ENCODE measurements at regions not wholly inside any gene's neighbourhood (a gene's known extent, or its start where the extent isn't known, plus 50 kb on each side); places are given as distances from the start of the nearest gene placed in this dataset.

GRCh38 chr9:14560194-14560593, 133.0 kb downstream of the ZDHHC21 start:
- DNase-seq: no peak

GRCh38 chr9:14554886-14555285, 138.3 kb downstream of the ZDHHC21 start:
- DNase-seq: peak; percentile 83

DNA sequence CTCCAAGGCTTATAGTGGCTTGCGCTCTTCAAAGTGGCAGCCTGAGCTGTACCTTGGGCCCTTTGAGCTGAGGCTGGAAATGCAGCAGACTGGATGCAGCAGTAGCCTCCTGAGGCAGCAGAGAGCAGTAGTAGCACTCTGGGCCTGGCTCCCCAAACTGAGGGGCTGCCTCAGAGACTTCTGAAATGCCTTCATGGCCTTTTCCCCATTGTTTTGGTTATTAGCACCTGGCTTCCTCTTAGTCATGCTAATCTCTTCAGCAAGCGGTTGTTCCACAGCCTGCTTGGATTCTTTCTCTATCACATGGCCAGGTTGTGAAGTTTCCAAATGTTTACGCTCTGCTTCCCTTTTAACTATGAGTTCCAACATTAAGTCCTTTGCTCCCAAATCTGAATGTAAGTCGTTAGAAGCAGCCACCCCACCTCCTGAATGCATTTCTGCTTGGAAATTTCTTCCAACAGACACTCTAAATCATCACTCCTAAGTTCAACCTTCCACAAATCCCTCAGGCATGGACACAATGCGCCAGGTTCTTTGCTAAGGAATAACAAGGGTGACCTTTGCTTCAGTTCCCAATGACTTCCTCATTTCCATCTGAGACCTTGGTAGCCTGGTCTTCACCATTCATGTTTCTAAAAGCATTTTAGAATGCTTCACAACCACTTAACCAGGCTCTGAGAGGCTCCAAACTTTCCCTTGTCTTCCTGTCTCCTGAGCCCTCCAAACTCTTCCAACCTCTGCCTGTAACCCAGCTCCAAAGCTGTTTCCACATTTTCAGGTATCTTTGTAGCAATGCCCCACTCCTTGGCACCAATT, 145.8 kb downstream of the ZDHHC21 start:
- DNase-seq: no peak

DNA sequence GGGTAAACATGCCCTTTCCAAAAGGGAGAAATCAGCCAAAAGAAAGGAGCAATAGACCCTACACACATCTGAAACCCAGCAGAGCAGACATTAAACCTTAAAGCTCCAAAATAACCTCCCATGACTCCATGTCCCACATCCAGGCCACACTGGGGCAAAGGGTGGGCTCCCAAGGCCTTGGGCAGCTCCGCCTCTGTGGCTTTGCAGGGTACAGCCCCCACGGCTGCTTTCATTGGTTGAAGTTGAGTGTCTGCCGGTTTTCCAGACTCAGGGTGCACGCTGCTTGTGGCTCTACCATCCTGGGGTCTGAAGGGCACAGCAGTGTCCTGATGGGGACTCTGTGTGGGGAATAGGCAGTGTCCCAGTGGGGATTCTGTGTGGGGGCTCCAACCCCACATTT, 146.5 kb downstream of the ZDHHC21 start:
- no peak for DNase-seq

GRCh38 chr9:14542071-14542470, 151.2 kb downstream of the ZDHHC21 start:
- DNase-seq: no peak

- no peak for DNase-seq
Observed at GRCh38 chr9:14538526-14538925, 154.7 kb downstream of the ZDHHC21 start.

GRCh38 chr9:14535161-14535955, 157.9 kb downstream of the ZDHHC21 start:
- DNase-seq: no peak

DNA sequence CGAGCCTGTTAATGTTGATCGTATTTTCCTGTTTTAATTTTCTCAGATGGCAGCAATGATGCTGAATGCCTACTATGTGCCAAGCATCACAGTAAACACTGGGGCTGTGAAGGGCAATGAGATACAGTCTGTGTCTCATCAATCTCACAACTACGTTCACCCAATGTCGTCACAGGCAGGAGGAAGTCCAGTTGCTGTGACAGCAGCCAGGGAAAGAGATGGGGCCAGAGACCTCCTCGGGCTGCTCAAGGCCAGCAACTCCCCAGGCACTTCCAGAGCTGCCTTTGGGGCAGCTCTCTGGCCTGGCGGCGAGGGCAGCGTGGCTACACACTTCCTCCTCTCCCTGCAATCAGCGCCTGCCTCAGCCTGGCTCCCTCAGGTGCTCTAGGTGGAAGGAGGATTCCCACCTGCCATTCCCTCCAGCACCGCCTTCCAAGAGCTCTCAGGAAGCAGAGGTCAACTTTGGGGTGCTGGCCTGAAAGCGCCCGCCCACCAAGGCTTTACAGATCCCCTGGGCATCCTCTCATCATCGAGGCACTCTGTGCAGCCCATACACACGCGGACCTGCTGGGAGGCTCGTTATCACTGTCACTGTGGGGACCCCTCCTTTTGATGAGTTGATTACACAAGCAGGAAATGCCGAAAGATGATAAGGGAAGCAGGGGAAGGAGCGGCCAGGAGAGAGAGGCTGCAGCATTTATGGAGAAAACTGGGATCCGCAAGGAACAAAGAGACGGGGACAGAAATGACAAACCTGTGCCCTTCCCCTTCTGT, 159.2 kb downstream of the ZDHHC21 start:
- no peak for DNase-seq

DNA sequence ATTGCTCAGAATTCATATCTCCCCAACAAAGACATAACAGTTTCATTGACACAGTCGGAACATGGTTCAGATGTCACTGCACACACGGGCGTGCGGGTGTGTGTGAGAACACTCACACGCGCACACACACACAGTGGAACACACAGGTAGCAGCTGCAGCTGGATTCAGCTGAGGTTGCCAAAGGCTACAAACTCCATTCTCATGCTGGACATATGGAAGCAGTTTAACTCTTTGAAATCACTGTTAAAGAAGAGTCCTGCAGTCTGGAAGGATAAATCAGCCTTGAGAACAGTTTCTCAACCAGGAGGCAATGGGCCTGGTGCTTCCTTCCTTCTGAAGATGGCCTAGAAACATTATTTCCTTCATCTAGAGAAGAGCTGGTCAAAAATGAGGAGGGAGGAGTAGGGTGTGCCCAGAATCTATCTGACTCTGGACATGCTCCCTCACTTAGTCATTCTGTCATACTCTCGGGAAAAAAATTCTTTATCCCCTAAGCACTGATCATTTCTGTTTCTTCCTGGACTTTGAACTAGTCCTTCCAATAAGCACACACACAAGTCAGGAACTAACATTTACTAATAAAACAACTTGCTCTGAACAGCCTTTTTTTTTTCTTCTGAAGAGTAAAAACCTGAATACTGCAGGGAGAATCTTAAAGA, 160.6 kb downstream of the ZDHHC21 start:
- DNase-seq: no peak

DNA sequence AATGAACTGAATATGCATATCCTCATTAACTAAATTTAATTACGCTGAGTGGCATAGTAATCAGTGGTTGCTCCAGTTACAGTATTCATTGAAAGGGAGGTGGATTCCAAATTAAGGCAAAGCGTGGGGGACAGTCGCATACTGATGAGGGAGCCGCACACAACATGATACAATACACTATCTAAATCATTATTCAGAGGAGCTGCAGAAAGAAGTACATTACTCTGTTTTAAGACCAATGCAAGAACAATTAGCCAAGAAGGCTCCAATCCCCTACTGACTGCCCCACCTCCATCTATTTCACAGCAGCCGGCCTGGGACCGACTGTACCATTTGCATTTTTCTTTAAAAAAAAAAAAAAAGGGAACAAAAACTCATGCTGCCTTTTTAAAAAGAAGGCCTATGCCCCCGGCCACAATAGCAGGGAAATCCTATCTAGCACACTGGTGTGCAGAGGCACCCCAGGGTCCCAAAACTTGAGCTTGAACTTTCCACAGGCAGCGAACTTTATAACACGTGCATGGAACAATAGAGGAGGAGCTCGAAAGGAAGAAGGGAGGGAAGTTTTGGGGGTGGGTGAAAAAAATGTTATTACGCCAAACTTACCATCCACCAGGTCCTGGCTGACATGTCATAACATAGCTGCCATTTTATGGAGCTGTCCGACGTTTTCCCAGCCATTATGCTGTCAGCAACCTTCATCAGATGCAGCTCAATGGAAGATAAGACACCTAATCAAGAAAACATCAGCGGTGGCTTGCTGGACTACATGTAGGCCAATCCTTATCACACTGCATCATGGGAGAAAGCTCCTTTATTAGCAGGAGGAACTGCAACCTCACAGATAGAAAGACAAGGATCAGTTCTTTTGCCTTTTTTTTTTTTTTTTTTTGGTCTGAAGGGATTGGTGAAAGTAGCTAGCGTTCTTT, 161.6 kb downstream of the ZDHHC21 start:
- DNase-seq: no peak

DNA sequence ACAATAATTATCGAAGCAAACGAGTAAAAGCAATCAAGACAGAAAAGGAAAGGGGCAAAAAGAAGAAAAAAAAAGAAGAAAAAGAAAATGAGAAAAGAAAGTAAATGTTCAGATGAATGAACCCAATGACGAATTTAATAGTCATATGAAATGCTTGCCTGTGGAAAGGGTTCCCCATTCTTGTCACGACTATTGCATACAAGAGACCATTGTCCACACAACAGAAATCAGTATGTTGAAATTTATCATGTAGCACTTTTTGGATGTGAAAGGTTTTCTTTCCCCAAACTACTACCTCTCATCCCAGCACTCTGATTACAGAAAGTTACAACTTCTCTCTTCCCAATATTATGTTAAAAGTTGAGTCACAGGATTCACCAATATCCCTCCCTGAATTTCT, 162.4 kb downstream of the ZDHHC21 start:
- no peak for DNase-seq

DNA sequence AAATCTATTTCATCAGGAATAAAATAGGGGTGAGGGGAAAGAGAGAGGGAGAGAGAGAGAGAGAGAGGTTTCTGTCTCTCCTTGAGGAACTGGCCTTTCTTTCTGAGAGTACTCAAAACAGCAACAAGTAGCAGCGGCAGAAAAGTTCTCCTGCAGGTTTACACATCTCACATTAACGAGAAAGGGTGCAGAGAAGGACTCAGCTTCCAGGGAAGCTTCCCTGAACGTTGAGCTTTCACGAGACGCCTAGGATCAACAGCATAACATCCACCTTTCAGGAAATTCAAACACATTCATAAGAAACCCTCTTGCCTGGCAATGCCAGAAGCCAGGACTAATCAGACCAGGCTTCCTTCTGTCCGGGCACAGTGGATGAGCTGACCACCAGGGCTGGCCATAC, 162.9 kb downstream of the ZDHHC21 start:
- no peak for DNase-seq

GRCh38 chr9:14529629-14530028, 163.6 kb downstream of the ZDHHC21 start:
- no peak for DNase-seq

GRCh38 chr9:14529054-14529453, 164.2 kb downstream of the ZDHHC21 start:
- DNase-seq: no peak

GRCh38 chr9:14526504-14526903, 166.7 kb downstream of the ZDHHC21 start:
- DNase-seq: no peak

DNA sequence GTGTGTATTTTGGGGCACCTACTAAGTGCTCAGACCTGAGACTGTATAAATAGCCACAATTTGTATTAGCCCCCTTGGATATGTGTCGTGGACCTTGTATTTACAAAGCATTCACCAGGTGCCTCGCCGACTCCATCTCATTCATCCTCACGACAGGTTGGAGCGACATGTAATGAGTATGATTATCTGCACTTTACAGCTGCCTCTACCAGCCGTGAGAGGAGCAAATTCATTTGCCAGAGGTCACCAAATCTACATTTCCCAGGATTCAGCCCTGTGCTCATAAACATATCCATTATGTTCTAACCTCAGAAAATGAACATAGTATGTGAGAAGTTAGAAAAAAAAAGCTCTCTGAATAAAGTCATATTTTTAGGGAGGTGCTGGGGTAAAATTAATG, 167.4 kb downstream of the ZDHHC21 start:
- no peak for DNase-seq

GRCh38 chr9:14524873-14525515, 168.2 kb downstream of the ZDHHC21 start:
- no peak for DNase-seq

- DNase-seq: no peak
Observed at GRCh38 chr9:14523545-14523944, 169.7 kb downstream of the ZDHHC21 start.

- no peak for DNase-seq
Observed at GRCh38 chr9:14522627-14523379, 170.4 kb downstream of the ZDHHC21 start.

- DNase-seq: no peak
Observed at GRCh38 chr9:14520341-14520740, 172.9 kb downstream of the ZDHHC21 start.
